ENCODE measurements at regions not wholly inside any gene's neighbourhood (a gene's known extent, or its start where the extent isn't known, plus 50 kb on each side); places are given as distances from the start of the nearest gene placed in this dataset.
"Not testable (repeated sequence)": the region's sequence is repeated elsewhere in the genome, so short reads cannot be mapped to it uniquely, and the experiment has no call there.

DNA sequence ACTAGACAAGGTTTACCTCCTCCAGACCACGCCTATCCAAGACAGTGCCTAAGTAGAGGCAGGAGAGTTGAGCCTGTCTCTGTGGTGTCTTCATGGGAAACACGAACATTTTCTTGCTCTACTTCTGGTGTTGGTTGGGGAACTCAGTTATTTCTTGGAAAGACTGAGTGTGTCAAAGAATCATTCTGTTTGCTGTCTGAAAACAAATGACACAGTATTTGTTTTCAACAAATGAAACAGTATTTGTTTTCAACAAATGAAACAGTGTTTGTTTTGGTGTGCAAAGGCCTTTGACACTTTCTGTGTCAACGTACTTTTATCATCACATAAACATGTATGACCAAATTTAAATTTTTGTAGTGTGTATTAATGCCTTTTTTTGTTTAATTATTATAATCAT, 416.5 kb upstream of the NPAP1 start:
- TF ChIP-seq, protein P1, sequence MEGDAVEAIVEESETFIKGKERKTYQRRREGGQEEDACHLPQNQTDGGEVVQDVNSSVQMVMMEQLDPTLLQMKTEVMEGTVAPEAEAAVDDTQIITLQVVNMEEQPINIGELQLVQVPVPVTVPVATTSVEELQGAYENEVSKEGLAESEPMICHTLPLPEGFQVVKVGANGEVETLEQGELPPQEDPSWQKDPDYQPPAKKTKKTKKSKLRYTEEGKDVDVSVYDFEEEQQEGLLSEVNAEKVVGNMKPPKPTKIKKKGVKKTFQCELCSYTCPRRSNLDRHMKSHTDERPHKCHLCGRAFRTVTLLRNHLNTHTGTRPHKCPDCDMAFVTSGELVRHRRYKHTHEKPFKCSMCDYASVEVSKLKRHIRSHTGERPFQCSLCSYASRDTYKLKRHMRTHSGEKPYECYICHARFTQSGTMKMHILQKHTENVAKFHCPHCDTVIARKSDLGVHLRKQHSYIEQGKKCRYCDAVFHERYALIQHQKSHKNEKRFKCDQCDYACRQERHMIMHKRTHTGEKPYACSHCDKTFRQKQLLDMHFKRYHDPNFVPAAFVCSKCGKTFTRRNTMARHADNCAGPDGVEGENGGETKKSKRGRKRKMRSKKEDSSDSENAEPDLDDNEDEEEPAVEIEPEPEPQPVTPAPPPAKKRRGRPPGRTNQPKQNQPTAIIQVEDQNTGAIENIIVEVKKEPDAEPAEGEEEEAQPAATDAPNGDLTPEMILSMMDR (conservative IDR thresholded peaks at IDR 0.05; ENCODE audit: low read depth, low read length) = not testable (repeated sequence)
- not testable (repeated sequence) for TF ChIP-seq EZH2 (IDR thresholded peaks at IDR 0.05; ENCODE audit: low read length, unreplicated experiment)
